22Rv1 (cell line): ENCODE measurements at regions not wholly inside any gene's neighbourhood (a gene's known extent, or its start where the extent isn't known, plus 50 kb on each side); places are given as distances from the start of the nearest gene placed in this dataset.

ENCODE experiments used
- CTCF ChIP-seq: fragments of 450-650 bp; IDR thresholded peaks from 2 replicates; pipeline ENCODE4 v1.5.1; 2017; ENCODE audit warnings: mild to moderate bottlenecking
- ZFX ChIP-seq: fragments of 450-650 bp; IDR thresholded peaks from 2 replicates; pipeline ENCODE4 v1.6.1; 2017; ENCODE audit warnings: antibody characterized with exemption, borderline replicate concordance

- TF ChIP-seq CTCF (no peak), ZFX (no peak)
Measured at GRCh38 chr2:2901384-2902345, 476.0 kb downstream of the EIPR1 start.
